ENCODE measurements at regions not wholly inside any gene's neighbourhood (a gene's known extent, or its start where the extent isn't known, plus 50 kb on each side); places are given as distances from the start of the nearest gene placed in this dataset.
A peak's percentile ranks its signal among the peaks of the same experiment; 100 is the strongest.

- Histone ChIP-seq H3K4me1 (ENCODE audit: low read depth) (no peaks in the 10 kb centered on the region), H3K9me3 (no peaks in the 10 kb centered on the region), H3K36me3 (ENCODE audit: low read depth) (no peaks in the 10 kb centered on the region), H3K4me3 (no peak overlapping the region)
- ATAC-seq, result peak; percentile 38
- no peak for TF ChIP-seq CTCF (IDR thresholded peaks at IDR 0.05)
- DNase-seq, result no peak
- intact Hi-C loops (cut with DNase I, micrococcal nuclease), result no loop called here
Measured at GRCh38 chr7:144907577-144907976, 71.7 kb upstream of the TPK1 start.

GRCh38 chr7:144903201-144903600, 67.3 kb upstream of the TPK1 start:
- Histone ChIP-seq H3K4me1 (ENCODE audit: low read depth) (no peaks in the 10 kb centered on the region), H3K4me3 (no peak overlapping the region), H3K9me3 (no peaks in the 10 kb centered on the region), H3K36me3 (ENCODE audit: low read depth) (no peaks in the 10 kb centered on the region)
- TF ChIP-seq CTCF (IDR thresholded peaks at IDR 0.05), result no peak
- intact Hi-C loops (cut with DNase I, micrococcal nuclease), result no loop called here
- DNase-seq (no peak), ATAC-seq (no peak)

- no peak for ATAC-seq
- no peaks in the 10 kb centered on the region for H3K9me3 ChIP-seq
- DNase-seq, result no peak
- H3K4me3 ChIP-seq, result no peak overlapping the region
- intact Hi-C loops (cut with DNase I, micrococcal nuclease), result no loop called here
- no peaks in the 10 kb centered on the region for H3K36me3 ChIP-seq (ENCODE audit: low read depth)
- no peak for TF ChIP-seq CTCF (IDR thresholded peaks at IDR 0.05)
- no peaks in the 10 kb centered on the region for H3K4me1 ChIP-seq (ENCODE audit: low read depth)
Measured at GRCh38 chr7:144892761-144893160, 56.9 kb upstream of the TPK1 start.
